Immature natural killer cell (primary cell): ENCODE measurements at regions not wholly inside any gene's neighbourhood (a gene's known extent, or its start where the extent isn't known, plus 50 kb on each side); places are given as distances from the start of the nearest gene placed in this dataset.
"Not testable (repeated sequence)": the region's sequence is repeated elsewhere in the genome, so short reads cannot be mapped to it uniquely, and the experiment has no call there.

Source experiments
- DNase-seq, 3 donors: peaks; one replicate each; pipeline ENCODE4 v3.0.0; 2022; ENCODE audit warnings: mixed read lengths in 1 of 3
- H3K27ac Mint-ChIP-seq, 6 donors: one replicate each; pipeline ENCODE4 v1.8.0; 2020; ENCODE audit warnings: mixed read lengths in 6 of 6, mild to moderate bottlenecking in 5 of 6, inconsistent platforms in 4 of 6, moderate library complexity in 3 of 6
- H3K27me3 Mint-ChIP-seq, 3 donors: one replicate each; pipeline ENCODE4 v1.8.0; 2020 to 2021; ENCODE audit warnings: low read depth in 3 of 3, mild to moderate bottlenecking in 3 of 3, mixed read lengths in 3 of 3, moderate library complexity in 3 of 3, inconsistent platforms in 1 of 3
- H3K36me3 Mint-ChIP-seq, 3 donors: one replicate each; pipeline ENCODE4 v1.8.0; 2020; ENCODE audit warnings: mixed read lengths in 3 of 3, inconsistent platforms in 2 of 3, mild to moderate bottlenecking in 2 of 3
- H3K4me1 Mint-ChIP-seq, 2 donors: one replicate each; pipeline ENCODE4 v1.8.0; 2020; ENCODE audit warnings: inconsistent platforms in 2 of 2, mild to moderate bottlenecking in 2 of 2, mixed read lengths in 2 of 2, moderate library complexity in 1 of 2
- H3K4me3 Mint-ChIP-seq, 5 donors: one replicate each; pipeline ENCODE4 v1.8.0; 2020; ENCODE audit warnings: mild to moderate bottlenecking in 5 of 5, mixed read lengths in 5 of 5, inconsistent platforms in 3 of 5, moderate library complexity in 3 of 5
- H3K9me3 Mint-ChIP-seq, 6 donors: one replicate each; pipeline ENCODE4 v1.8.0; 2020; ENCODE audit warnings: mild to moderate bottlenecking in 6 of 6, mixed read lengths in 6 of 6, inconsistent platforms in 4 of 6, moderate library complexity in 3 of 6

- H3K9me3 Mint-ChIP-seq, result peaks cover 0 to 9% (median 2%) of the 10 kb centered on the region in 6 donors
- DNase-seq, result no peak
- no peaks in the 10 kb centered on the region for H3K36me3 Mint-ChIP-seq
- no peaks in the 10 kb centered on the region for H3K4me1 Mint-ChIP-seq
- H3K27ac Mint-ChIP-seq, result no peak overlapping the region
- peaks cover 0 to 2% (median 0%) of the 10 kb centered on the region in 3 donors for H3K27me3 Mint-ChIP-seq
- H3K4me3 Mint-ChIP-seq, result no peak overlapping the region
These were observed 192.5 kb downstream of the SHOX2 start for GRCh38 chr3:157913741-157914150.

GRCh38 chr3:157912514-157913451 lies 193.4 kb downstream of the SHOX2 start:
- DNase-seq, result no peak
- Mint-ChIP-seq H3K27me3 (no peaks in the 10 kb centered on the region), H3K27ac (no peak overlapping the region), H3K36me3 (no peaks in the 10 kb centered on the region), H3K4me3 (no peak overlapping the region), H3K4me1 (no peaks in the 10 kb centered on the region), H3K9me3 (peaks cover 0 to 9% (median 1%) of the 10 kb centered on the region in 6 donors)

GRCh38 chr3:157906627-157907026 lies 199.6 kb downstream of the SHOX2 start:
- Mint-ChIP-seq H3K9me3 (peaks cover 2 to 24% (median 10%) of the 10 kb centered on the region in 6 donors), H3K4me1 (no peaks in the 10 kb centered on the region), H3K27ac (no peak overlapping the region), H3K36me3 (peaks cover 0 to 6% (median 0%) of the 10 kb centered on the region in 3 donors), H3K4me3 (no peak overlapping the region), H3K27me3 (no peaks in the 10 kb centered on the region)
- no peak for DNase-seq

- Mint-ChIP-seq H3K36me3 (peaks cover 0 to 6% (median 0%) of the 10 kb centered on the region in 3 donors), H3K4me1 (no peaks in the 10 kb centered on the region), H3K27me3 (no peaks in the 10 kb centered on the region), H3K4me3 (no peak overlapping the region), H3K27ac (no peak overlapping the region), H3K9me3 (peaks cover 2 to 24% (median 10%) of the 10 kb centered on the region in 6 donors)
- DNase-seq, result no peak
These were observed 200.3 kb downstream of the SHOX2 start for GRCh38 chr3:157905885-157906284.

- H3K4me1 Mint-ChIP-seq, DNase-seq, H3K36me3 Mint-ChIP-seq, H3K4me3 Mint-ChIP-seq, H3K27ac Mint-ChIP-seq, H3K27me3 Mint-ChIP-seq: not testable (repeated sequence)
- H3K9me3 Mint-ChIP-seq, result peaks cover 0 to 24% (median 10%) of the 10 kb centered on the region in 6 donors
These were observed 203.5 kb downstream of the SHOX2 start for GRCh38 chr3:157902680-157903079.

- Mint-ChIP-seq H3K9me3 (peaks cover 0 to 5% (median 2%) of the 10 kb centered on the region in 6 donors), H3K36me3 (no peaks in the 10 kb centered on the region), H3K27ac (no peak overlapping the region), H3K4me3 (no peak overlapping the region), H3K4me1 (no peaks in the 10 kb centered on the region), H3K27me3 (peaks cover 0 to 3% (median 0%) of the 10 kb centered on the region in 3 donors)
- no peak for DNase-seq
These were observed 218.2 kb downstream of the SHOX2 start for GRCh38 chr3:157888040-157888439.

- H3K36me3 Mint-ChIP-seq, result no peaks in the 10 kb centered on the region
- peaks cover 0 to 11% (median 7%) of the 10 kb centered on the region in 6 donors for H3K9me3 Mint-ChIP-seq
- H3K27ac Mint-ChIP-seq, result no peak overlapping the region
- DNase-seq, result no peak
- no peaks in the 10 kb centered on the region for H3K4me1 Mint-ChIP-seq
- H3K4me3 Mint-ChIP-seq, result no peak overlapping the region
- H3K27me3 Mint-ChIP-seq, result peaks cover 0 to 2% (median 0%) of the 10 kb centered on the region in 3 donors
These were observed 229.7 kb downstream of the SHOX2 start for GRCh38 chr3:157876556-157876955.

GRCh38 chr3:157872902-157873301 lies 233.3 kb downstream of the SHOX2 start:
- H3K4me3 Mint-ChIP-seq, result no peak overlapping the region
- H3K27me3 Mint-ChIP-seq, result peaks cover 0 to 2% (median 0%) of the 10 kb centered on the region in 3 donors
- no peaks in the 10 kb centered on the region for H3K4me1 Mint-ChIP-seq
- no peaks in the 10 kb centered on the region for H3K36me3 Mint-ChIP-seq
- no peak overlapping the region for H3K27ac Mint-ChIP-seq
- no peaks in the 10 kb centered on the region for H3K9me3 Mint-ChIP-seq
- DNase-seq, result no peak

- peaks cover 0 to 2% (median 0%) of the 10 kb centered on the region in 3 donors for H3K27me3 Mint-ChIP-seq
- no peaks in the 10 kb centered on the region for H3K36me3 Mint-ChIP-seq
- no peak overlapping the region for H3K27ac Mint-ChIP-seq
- no peak for DNase-seq
- no peak overlapping the region for H3K4me3 Mint-ChIP-seq
- no peaks in the 10 kb centered on the region for H3K9me3 Mint-ChIP-seq
- H3K4me1 Mint-ChIP-seq, result no peaks in the 10 kb centered on the region
These were observed 234.3 kb downstream of the SHOX2 start for GRCh38 chr3:157871838-157872460.

- Mint-ChIP-seq H3K27me3 (peaks cover 0 to 2% (median 0%) of the 10 kb centered on the region in 3 donors), H3K36me3 (no peaks in the 10 kb centered on the region), H3K9me3 (no peaks in the 10 kb centered on the region), H3K4me3 (no peak overlapping the region), H3K27ac (no peak overlapping the region), H3K4me1 (no peaks in the 10 kb centered on the region)
- no peak for DNase-seq
These were observed 235.0 kb downstream of the SHOX2 start for GRCh38 chr3:157871248-157871647.

- H3K27ac Mint-ChIP-seq, result no peak overlapping the region
- H3K4me1 Mint-ChIP-seq, result no peaks in the 10 kb centered on the region
- no peaks in the 10 kb centered on the region for H3K9me3 Mint-ChIP-seq
- H3K27me3 Mint-ChIP-seq, result peaks cover 0 to 2% (median 0%) of the 10 kb centered on the region in 3 donors
- no peak for DNase-seq
- H3K36me3 Mint-ChIP-seq, result no peaks in the 10 kb centered on the region
- H3K4me3 Mint-ChIP-seq, result no peak overlapping the region
These were observed 237.3 kb downstream of the SHOX2 start for GRCh38 chr3:157868946-157869345.

GRCh38 chr3:157868196-157868595 lies 238.0 kb downstream of the SHOX2 start:
- H3K4me3 Mint-ChIP-seq, result no peak overlapping the region
- no peaks in the 10 kb centered on the region for H3K36me3 Mint-ChIP-seq
- H3K27ac Mint-ChIP-seq, result no peak overlapping the region
- no peaks in the 10 kb centered on the region for H3K9me3 Mint-ChIP-seq
- peaks cover 0 to 2% (median 0%) of the 10 kb centered on the region in 3 donors for H3K27me3 Mint-ChIP-seq
- H3K4me1 Mint-ChIP-seq, result no peaks in the 10 kb centered on the region
- DNase-seq, result no peak

- DNase-seq, result peak in 1 of 3 donors; percentile 7
- Mint-ChIP-seq H3K27me3 (no peaks in the 10 kb centered on the region), H3K4me1 (no peaks in the 10 kb centered on the region), H3K4me3 (no peak overlapping the region), H3K36me3 (no peaks in the 10 kb centered on the region), H3K27ac (no peak overlapping the region), H3K9me3 (peaks cover 0 to 3% (median 0%) of the 10 kb centered on the region in 6 donors)
These were observed 240.7 kb downstream of the SHOX2 start for GRCh38 chr3:157865352-157866000.
